ENCODE measurements at regions not wholly inside any gene's neighbourhood (a gene's known extent, or its start where the extent isn't known, plus 50 kb on each side); places are given as distances from the start of the nearest gene placed in this dataset.
A peak's percentile ranks its signal among the peaks of the same experiment; 100 is the strongest.

- DNase-seq (ENCODE audit: low read depth, low spot score): no peak
Measured at GRCh38 chr3:102529452-102529851, 94.6 kb downstream of the ZPLD1 start.

DNA sequence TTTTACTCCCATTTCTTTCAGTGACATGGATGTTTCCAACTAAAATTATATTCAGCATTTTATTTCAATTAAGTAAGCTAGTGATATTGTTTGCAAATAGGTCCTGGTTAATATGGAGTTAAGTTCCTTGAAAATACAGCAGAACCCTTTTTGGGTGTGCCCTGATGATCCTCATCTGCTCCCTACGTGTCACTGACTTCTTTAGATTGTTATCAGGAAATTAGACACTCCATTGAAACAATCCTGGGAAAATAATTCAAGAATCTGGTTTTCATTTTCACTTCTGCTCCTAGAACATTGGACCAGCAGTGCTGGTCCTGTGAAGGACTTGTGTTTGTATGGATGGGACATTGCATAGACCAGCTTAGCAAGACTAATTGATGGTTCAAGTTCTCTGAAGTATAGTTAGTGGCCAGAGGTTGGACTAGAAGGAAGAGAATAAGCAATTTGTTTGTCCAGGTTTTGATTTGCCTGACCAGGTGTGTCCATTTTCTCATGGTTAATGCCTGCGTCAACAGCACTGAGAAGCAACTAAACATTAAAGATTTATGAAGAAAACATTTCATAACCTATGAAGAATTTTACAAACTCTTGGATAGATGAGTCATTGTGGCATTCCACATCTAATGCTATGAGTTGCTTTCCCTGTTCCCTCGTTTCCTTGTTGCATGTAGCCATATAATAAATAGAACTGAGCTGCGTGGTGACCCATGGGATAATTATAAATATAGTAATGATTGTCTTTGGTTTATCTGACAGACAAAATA, 95.8 kb downstream of the ZPLD1 start:
- no peak for DNase-seq (ENCODE audit: low read depth, low spot score)

GRCh38 chr3:102531686-102532085, 96.9 kb downstream of the ZPLD1 start:
- no peak for DNase-seq (ENCODE audit: low read depth, low spot score)

GRCh38 chr3:102532901-102533300, 98.1 kb downstream of the ZPLD1 start:
- DNase-seq (ENCODE audit: low read depth, low spot score): no peak

- no peak for DNase-seq (ENCODE audit: low read depth, low spot score)
Measured at GRCh38 chr3:102533784-102534183, 99.0 kb downstream of the ZPLD1 start.

DNA sequence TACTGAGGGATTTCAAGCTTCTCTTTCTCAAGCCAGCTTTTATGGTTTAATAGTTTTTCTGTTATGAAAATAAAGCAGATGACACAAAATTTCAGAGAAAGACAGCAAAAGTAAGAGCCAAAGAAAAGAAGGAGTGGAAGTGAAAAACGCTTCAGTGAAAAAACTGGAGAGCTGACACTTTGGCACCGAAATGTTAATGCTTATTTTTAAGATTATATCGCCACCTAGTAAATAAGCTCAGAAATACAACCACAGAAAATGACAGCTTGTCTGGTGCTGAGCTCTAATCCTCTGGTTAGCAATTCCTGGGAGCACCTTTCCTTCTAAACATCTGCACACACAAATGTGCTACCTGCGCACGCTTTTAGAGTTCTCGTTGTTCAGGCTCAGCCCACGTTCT, 101.6 kb downstream of the ZPLD1 start:
- peak; percentile 5 for DNase-seq (ENCODE audit: low read depth, low spot score)

- DNase-seq (ENCODE audit: low read depth, low spot score): no peak
Measured at GRCh38 chr3:102537123-102537522, 102.3 kb downstream of the ZPLD1 start.

- DNase-seq (ENCODE audit: low read depth, low spot score): no peak
Measured at GRCh38 chr3:102544741-102545140, 109.9 kb downstream of the ZPLD1 start.

DNA sequence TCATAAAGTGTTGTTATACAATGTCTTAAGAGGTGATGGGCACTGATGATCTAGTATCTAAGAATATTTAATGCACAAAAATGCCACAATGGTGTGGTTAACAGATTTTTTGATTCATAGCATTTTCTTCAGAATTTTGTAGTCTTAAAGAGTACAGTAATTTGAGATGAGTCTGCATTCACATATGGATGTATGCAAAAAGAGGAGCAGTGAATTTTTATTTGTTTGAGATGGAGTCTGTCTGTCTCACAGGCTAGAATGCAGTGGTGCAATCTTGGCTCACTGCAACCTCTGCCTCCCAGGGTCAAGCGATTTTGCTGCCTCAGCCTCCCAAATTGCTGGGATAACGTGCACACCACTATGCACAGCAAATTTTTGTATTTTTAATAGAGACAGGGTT, 110.5 kb downstream of the ZPLD1 start:
- no peak for DNase-seq (ENCODE audit: low read depth, low spot score)

- no peak for DNase-seq (ENCODE audit: low read depth, low spot score)
Measured at GRCh38 chr3:102553876-102554275, 119.1 kb downstream of the ZPLD1 start.

GRCh38 chr3:102570511-102570910, 135.7 kb downstream of the ZPLD1 start:
- DNase-seq (ENCODE audit: low read depth, low spot score): no peak

- DNase-seq (ENCODE audit: low read depth, low spot score): no peak
Measured at GRCh38 chr3:102571006-102571405, 136.2 kb downstream of the ZPLD1 start.

DNA sequence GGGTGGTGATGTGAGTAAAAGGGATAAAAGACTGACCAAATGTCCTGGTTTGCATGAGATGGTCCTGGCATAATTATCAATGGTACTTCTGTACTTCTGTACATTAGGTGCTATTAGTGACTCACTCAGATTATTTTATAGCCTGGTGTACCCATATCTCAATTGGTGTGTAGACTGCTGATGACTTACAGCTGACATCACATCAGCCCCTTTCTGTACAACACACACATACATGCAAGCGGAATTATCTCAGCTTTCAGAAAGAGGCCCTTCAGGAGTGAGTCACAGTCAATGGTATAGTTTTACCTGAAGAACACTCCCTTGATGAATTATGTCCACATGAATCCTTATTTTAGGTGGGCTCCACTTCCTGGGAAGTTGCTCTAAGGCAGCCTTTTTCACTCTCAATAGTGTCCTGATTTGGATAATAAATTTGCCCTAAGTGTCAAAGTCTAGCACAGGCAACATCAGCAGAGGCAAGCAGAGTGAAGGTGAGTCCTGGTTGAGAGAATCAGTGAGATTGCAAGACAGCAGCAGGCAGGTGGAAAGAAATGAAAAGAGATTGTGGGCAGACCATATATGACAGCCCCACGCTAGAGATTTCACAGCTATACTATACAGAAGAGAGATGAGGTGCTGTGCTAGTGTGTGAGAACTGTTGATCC, 137.0 kb downstream of the ZPLD1 start:
- DNase-seq (ENCODE audit: low read depth, low spot score): no peak

- DNase-seq (ENCODE audit: low read depth, low spot score): no peak
Measured at GRCh38 chr3:102573483-102574028, 138.7 kb downstream of the ZPLD1 start.

GRCh38 chr3:102574355-102574754, 139.5 kb downstream of the ZPLD1 start:
- DNase-seq (ENCODE audit: low read depth, low spot score): no peak

DNA sequence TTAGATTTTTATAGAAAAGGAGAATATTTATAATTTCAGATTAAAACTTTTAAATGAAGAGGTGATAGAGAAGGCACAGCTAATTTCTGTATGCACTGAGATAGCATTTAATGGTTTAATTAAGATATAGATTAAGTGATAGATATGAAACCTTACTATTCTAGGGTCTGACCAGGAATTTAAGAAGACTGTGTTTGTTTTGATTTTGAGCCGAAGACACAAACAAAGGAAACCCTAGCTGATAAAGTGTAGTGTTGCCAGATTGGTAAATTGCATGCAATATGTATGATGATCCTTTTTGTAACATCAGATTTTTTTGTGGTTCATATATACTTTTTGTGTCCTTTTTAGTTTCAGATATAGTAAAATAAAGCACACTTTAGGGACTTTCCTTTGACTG, 141.8 kb downstream of the ZPLD1 start:
- no peak for DNase-seq (ENCODE audit: low read depth, low spot score)

GRCh38 chr3:102577082-102577789, 142.4 kb downstream of the ZPLD1 start:
- no peak for DNase-seq (ENCODE audit: low read depth, low spot score)

- DNase-seq (ENCODE audit: low read depth, low spot score): no peak
Measured at GRCh38 chr3:102580760-102581159, 145.9 kb downstream of the ZPLD1 start.

DNA sequence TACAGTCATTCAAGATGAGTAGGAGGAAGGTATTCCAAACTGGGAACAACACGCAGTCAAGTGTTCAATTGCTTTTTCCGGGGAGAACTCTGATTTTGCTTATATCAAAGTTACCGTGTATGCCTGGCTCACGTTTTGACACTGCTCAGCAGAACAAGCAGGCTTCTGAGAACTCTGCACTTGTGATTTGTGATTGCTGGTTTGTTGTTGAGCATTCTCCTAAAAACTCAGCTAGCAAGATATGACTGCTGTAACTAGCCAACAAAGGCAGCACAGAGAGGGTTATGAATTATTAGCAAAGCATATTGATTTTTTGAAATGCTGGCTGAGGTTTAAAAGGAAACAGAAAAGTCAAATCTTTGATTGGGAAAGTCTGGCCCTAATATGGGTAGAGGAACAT, 151.7 kb downstream of the ZPLD1 start:
- DNase-seq (ENCODE audit: low read depth, low spot score): no peak

GRCh38 chr3:102593812-102594602, 159.2 kb downstream of the ZPLD1 start:
- DNase-seq (ENCODE audit: low read depth, low spot score): no peak

DNA sequence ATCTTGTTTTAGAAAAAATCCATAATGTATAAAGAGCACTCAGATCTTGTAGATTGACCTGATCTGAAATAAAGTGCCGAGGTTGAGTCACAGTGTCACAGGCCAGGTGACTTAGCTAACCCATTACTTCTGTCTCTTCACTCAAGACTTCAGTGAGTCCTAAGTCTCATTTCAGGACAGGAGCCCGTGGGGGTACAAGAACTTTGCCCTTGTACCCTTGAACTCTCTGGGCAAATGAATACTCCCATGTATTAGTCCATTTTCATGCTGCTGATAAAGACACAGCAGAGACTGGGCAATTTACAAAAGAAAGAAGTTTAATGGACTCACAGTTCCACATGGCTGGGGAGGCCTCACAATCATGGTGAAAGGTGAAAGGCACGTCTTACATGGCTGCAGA, 160.2 kb downstream of the ZPLD1 start:
- DNase-seq (ENCODE audit: low read depth, low spot score): no peak

Measured in pulmonary artery endothelial cell (primary cell).